ENCODE measurements at regions not wholly inside any gene's neighbourhood (a gene's known extent, or its start where the extent isn't known, plus 50 kb on each side); places are given as distances from the start of the nearest gene placed in this dataset.

- DNase-seq: no peak
Observed at GRCh38 chr9:1791191-1791590, 224.0 kb upstream of the SMARCA2 start.

GRCh38 chr9:1794547-1795270 lies 220.4 kb upstream of the SMARCA2 start:
- no peak for DNase-seq

DNA sequence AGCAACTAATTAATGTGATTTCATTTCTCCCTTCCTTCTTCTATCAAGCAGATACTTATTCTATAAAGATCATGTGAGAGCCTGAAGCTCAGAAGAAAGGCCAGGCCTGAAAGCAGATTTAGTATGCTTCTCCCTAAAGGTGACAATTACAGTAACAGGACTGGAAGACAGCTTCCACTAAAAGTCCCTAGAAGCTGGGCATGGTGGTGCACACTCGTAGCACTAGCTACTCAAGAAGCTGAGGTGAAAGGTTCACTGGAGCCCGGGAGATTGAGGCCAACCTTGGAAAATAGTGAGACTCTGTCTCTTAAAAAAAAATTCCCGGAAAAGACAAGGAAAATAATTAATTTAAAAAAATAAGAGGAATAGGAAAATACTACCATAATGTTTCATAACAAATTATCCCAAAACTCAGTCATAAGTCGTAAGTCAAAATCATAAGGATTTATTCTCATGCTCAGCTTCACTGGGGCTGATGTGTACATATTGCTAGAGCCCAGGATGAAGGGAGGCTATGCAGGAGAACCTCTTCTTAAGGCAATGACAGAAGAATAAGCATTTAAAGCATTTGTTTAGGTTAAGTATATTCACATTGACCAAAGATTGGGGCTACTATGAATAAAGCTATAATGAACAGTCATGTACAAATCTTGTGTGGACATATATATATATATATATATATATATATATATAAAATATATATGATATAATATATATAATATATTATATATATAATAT lies 210.8 kb upstream of the SMARCA2 start:
- DNase-seq: no peak

GRCh38 chr9:1829719-1830118 lies 185.4 kb upstream of the SMARCA2 start:
- DNase-seq: no peak

DNA sequence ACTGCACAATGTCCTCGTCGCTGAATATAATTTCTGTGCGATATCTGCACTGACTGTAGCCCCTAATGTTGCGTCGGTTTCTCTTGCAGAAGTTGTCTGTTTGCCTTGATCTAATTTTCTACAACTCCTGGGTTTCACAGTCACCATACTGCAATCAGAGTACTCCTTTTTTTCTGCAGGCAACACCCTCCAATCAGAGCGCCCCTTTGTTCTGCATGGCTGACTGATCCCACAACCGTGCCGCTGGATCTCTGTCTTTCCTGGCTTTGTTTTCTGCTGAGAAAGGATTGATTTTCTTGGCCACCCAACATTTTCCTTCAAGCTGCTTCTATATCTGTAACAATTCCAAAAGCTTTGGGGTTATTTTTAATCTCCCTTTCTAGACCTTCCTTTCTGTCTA lies 182.2 kb upstream of the SMARCA2 start:
- no peak for DNase-seq

DNA sequence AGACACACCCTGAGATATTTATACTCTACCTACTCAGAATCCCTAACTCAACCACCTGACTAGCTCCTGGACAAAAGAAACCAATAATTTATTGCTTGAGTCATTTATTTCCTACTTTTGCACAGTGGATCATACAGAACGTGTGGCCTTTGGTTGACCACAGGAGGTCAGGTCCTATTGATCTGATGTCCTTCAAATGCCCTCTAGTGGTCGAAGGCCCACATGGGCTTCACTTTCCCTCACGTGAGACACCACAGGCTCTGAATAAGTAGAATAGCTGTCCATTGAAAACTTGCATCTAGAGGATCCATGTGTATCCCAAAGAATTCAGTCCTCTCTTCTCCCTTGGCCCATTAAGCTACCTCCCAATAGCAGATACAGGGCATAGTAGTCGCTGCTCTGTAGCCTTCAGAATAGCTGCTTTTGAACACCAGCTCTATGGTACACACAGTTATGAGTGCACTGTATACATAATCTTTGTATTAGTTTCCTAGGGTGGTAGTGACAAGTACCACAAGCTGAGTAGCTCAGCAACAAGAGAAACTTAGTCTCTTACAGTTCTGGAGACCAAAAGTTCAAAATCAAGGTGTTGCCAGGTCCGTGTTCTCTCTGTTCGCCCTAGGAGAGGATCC lies 177.6 kb upstream of the SMARCA2 start:
- peak; percentile 45 for DNase-seq

DNA sequence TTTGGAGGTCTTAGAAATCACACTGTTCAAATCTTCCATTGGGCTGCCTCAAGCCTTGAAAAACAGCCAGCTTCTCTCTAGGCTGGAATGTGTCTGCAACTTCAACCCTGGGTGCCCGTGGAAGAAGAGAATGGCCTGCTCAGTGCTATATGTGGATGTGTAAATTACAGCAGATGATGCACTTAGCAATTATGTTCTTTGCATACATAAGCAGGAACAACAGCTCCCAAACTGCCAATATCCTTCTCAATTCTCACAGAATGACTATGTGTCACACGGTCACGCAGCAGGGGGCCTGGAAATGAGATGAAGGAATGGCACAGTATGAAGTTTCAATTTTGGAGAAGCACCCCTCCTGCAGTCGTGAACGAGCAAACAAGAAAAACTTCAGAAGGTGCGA lies 175.2 kb upstream of the SMARCA2 start:
- no peak for DNase-seq

- DNase-seq: no peak
Observed at GRCh38 chr9:1845425-1845824, 169.7 kb upstream of the SMARCA2 start.

GRCh38 chr9:1855726-1856125 lies 159.4 kb upstream of the SMARCA2 start:
- no peak for DNase-seq

GRCh38 chr9:1857808-1858207 lies 157.3 kb upstream of the SMARCA2 start:
- no peak for DNase-seq

DNA sequence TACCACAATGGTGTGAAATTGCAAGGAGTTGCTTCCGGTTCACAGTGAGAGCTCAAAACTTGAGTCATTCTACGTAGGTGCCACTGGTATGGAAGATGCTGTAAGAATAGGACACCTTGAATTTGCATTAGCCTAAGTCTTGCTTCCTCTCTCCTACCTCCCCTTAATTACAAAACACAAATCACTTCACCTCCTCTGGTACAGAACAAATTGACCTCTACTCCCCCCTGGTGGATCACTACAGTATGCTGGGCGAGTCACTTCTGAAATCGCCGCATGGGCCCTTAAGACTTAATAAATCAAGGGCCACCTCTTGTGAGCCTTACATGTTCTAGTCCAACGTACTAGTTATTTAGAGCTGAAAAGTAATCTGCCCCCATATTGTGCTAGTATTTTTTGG lies 145.3 kb upstream of the SMARCA2 start:
- DNase-seq: peak; percentile 73

GRCh38 chr9:1870915-1871314 lies 144.2 kb upstream of the SMARCA2 start:
- DNase-seq: no peak

DNA sequence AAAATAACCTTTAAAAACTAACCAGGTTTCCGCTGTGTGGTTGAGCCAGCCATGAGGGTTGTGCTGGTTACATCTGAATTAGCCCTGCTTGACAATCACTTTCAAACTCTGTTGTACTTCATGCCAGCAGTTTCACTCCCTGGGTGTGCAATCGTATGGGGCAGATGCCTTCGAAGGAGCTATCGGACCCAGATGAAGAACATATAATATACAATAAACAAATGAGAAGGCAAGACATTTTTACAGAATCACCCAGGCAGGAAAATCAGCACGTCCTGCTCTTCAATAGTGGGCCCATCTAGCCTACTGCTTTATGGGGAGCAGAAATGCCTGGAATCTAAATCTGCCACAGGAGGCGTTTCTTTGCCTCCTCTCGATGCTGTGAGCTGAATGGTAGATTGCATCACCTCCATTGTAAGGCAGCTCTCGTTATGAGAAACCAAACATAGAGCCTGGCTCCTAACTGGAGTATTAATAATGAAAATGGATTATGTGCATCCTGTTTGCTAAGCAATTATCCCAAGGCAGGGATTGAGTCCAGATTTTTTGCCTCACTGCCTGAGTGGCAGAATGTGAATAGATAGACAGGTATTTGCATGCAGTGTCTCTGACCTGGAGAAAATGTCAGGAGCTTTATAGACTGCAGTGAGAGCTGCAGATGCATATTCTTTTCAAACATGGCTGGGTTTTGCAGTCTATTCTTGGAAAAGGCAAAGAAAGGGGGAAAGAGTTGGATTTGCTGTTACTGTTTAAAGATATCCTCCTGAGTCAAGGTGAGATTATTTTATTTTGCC lies 143.3 kb upstream of the SMARCA2 start:
- peak; percentile 52 for DNase-seq

DNA sequence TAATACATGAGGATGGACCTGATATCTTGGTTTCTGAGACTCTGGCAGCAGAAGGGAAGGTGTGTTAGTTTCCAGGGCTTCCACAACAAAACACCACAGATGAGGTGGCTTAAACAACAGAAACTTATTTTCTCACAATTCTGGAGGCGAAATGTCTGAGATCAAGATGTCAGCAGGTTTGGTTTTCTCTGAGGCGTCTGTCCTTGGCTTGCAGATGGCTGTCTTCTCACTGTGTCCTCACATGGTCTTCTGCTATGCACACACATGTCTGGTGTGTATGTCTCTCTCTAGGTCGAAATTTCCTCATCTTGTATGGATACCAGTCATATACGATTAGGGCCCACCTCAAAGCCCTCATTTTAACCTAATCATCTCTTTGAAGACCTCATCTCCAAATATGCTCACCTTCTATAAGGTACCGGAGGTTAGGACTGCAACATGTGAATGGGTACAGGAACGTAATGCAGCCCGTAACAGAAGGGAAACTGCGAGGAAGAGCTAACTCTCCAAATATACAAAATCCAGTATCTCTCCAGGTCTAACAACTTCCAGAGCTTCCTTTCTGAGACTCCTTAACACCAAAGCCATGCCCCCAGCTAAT lies 139.8 kb upstream of the SMARCA2 start:
- peak; percentile 34 for DNase-seq

- peak; percentile 90 for DNase-seq
Observed at GRCh38 chr9:1875921-1876448, 139.2 kb upstream of the SMARCA2 start.

GRCh38 chr9:1876891-1877496 lies 138.2 kb upstream of the SMARCA2 start:
- DNase-seq: peak; percentile 47

DNA sequence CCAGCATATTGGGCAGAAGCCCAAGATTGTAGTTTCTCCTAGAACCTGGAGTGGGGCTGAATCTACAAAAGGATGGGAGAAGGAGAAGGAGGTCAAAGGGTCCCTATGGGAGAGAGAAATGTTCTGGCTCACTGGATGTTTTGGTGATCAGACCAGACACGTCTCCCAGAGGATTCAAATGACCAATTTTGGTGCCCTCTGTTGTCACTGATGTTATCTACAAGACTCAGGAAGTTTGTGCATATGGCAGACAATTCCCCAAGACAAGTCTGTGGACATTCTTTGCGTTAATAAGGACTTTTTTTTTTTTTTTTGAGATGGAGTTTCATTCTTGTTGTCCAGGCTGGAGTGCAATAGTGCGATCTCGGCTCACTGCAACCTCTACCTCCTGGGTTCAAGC lies 137.2 kb upstream of the SMARCA2 start:
- no peak for DNase-seq

DNA sequence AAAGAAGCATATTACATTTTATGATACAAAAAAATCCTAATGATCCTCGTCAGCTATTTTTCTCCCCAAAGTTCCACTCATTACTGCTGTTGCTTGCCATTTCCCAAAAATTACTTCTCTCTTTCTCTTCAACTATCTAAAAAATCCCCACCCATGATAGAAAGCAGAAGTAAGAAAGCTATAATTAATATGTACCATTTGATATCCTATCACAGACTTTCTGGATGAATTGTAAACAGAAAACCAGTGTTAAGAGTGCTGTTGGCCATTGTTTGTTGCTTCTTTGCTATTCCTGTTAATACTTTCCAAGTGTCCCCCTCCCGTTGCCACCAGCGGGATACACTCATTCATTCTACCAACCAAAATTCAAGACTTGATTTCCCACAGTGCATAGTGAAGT lies 136.3 kb upstream of the SMARCA2 start:
- no peak for DNase-seq

GRCh38 chr9:1879501-1879900 lies 135.6 kb upstream of the SMARCA2 start:
- DNase-seq: peak; percentile 86

GRCh38 chr9:1880038-1880565 lies 135.0 kb upstream of the SMARCA2 start:
- peak; percentile 58 for DNase-seq

- DNase-seq: no peak
Observed at GRCh38 chr9:1881708-1882295, 133.3 kb upstream of the SMARCA2 start.

Measured in activated CD4-positive, alpha-beta T cell treated with anti-CD3 and anti-CD28 coated beads, Interleukin-2, Interleukin-6, amounts not matched to agents 100 ng/mL and 50 ng/mL, durations not matched to agents 16 hours and 8 hours (primary cell).